Mesenchymal stem cell (in vitro differentiated cells and primary cell): ENCODE measurements at regions not wholly inside any gene's neighbourhood (a gene's known extent, or its start where the extent isn't known, plus 50 kb on each side); places are given as distances from the start of the nearest gene placed in this dataset. TPM values are rescaled to one million over a fixed set of nuclear protein-coding genes. Genes with fewer than 3 reads are reported as not detected.

Experiments
- DNase-seq: peaks from one replicate; pipeline ENCODE4 v3.0.0-alpha.2; 2013
- H2AFZ ChIP-seq: one replicate; pipeline ENCODE4 v1.6.1; 2013; ENCODE audit warnings: low read depth, mild to moderate bottlenecking, control low read depth, inconsistent platforms, low read length, moderate library complexity
- H2AK5ac ChIP-seq: 2 replicates; pipeline ENCODE4 v1.6.1; 2013; ENCODE audit warnings: low read length, moderate library complexity, mild to moderate bottlenecking, inconsistent platforms; ENCODE audit not compliant: severe bottlenecking
- H2BK120ac ChIP-seq: one replicate; pipeline ENCODE4 v1.6.1; 2013; ENCODE audit warnings: low read depth, mild to moderate bottlenecking, inconsistent platforms, low read length, moderate library complexity
- H2BK12ac ChIP-seq, 2 experiments: one replicate each; pipeline ENCODE4 v1.6.1; 2013; ENCODE audit warnings: inconsistent platforms in 2 of 2, low read length in 2 of 2, mild to moderate bottlenecking in 2 of 2, moderate library complexity in 2 of 2, control low read depth in 1 of 2
- H2BK15ac ChIP-seq: one replicate; pipeline ENCODE4 v1.6.1; 2013; ENCODE audit warnings: mild to moderate bottlenecking, low read depth, inconsistent platforms; ENCODE audit not compliant: poor library complexity, severe bottlenecking
- H2BK5ac ChIP-seq: 2 replicates; pipeline ENCODE4 v1.6.1; 2013; ENCODE audit warnings: low read depth, mild to moderate bottlenecking, low read length, control low read depth, inconsistent platforms; ENCODE audit not compliant: poor library complexity, severe bottlenecking
- H3K14ac ChIP-seq, 2 experiments: one replicate each; pipeline ENCODE4 v1.6.1; 2013; ENCODE audit warnings: inconsistent platforms in 2 of 2, low read length in 2 of 2, control low read depth in 1 of 2, mild to moderate bottlenecking in 1 of 2, moderate library complexity in 1 of 2
- H3K18ac ChIP-seq, 2 experiments: one replicate each; pipeline ENCODE4 v1.6.1; 2013; ENCODE audit warnings: inconsistent platforms in 2 of 2, low read length in 2 of 2, control low read depth in 1 of 2, low read depth in 1 of 2, mild to moderate bottlenecking in 1 of 2
- H3K23ac ChIP-seq, 2 experiments: one replicate each; pipeline ENCODE4 v1.6.1; 2013; ENCODE audit warnings: inconsistent platforms in 2 of 2, low read length in 2 of 2, mild to moderate bottlenecking in 2 of 2, moderate library complexity in 2 of 2, control low read depth in 1 of 2
- H3K27ac ChIP-seq: 2 replicates; pipeline ENCODE4 v1.5.1; 2013; ENCODE audit warnings: mild to moderate bottlenecking, moderate library complexity, low read length, control low read depth, inconsistent platforms; ENCODE audit not compliant: poor library complexity, severe bottlenecking
- H3K27me3 ChIP-seq, 2 experiments: 2 replicates each; pipeline versions ENCODE4 v1.6.1 to v1.7.0; 2013; ENCODE audit warnings: low read length in 2 of 2, mild to moderate bottlenecking in 2 of 2, moderate library complexity in 2 of 2, control low read depth in 1 of 2, inconsistent platforms in 1 of 2; ENCODE audit not compliant: control insufficient read depth in 1 of 2, insufficient read depth in 1 of 2
- H3K36me3 ChIP-seq, 2 experiments: 2 replicates each; pipeline versions ENCODE4 v1.6.1 to v1.7.0; 2013; ENCODE audit warnings: low read length in 2 of 2, control low read depth in 1 of 2, inconsistent platforms in 1 of 2, low read depth in 1 of 2, mild to moderate bottlenecking in 1 of 2; ENCODE audit not compliant: insufficient read depth in 2 of 2, control insufficient read depth in 1 of 2
- H3K4ac ChIP-seq, 2 experiments: one replicate each; pipeline ENCODE4 v1.6.1; 2013; ENCODE audit warnings: inconsistent platforms in 2 of 2, low read length in 2 of 2, mild to moderate bottlenecking in 2 of 2, moderate library complexity in 2 of 2, control low read depth in 1 of 2, low read depth in 1 of 2
- H3K4me1 ChIP-seq: 2 replicates; pipeline ENCODE4 v1.6.1; 2013; ENCODE audit warnings: low read depth, low read length, control low read depth; ENCODE audit not compliant: control insufficient read depth, insufficient read depth
- H3K4me2 ChIP-seq: 2 replicates; pipeline ENCODE4 v1.6.1; 2013; ENCODE audit warnings: low read length, mild to moderate bottlenecking, inconsistent platforms; ENCODE audit not compliant: poor library complexity, severe bottlenecking
- H3K4me3 ChIP-seq, 2 experiments: 2 replicates each; pipeline versions ENCODE4 v1.5.1 to v1.7.0; 2013; ENCODE audit warnings: low read length in 2 of 2, mild to moderate bottlenecking in 2 of 2, control low read depth in 1 of 2, low read depth in 1 of 2; ENCODE audit not compliant: insufficient read depth in 1 of 2
- H3K79me1 ChIP-seq: replicated peaks from 2 replicates; pipeline ENCODE4 v1.6.1; 2013; ENCODE audit warnings: mild to moderate bottlenecking, control low read depth, low read length, inconsistent platforms; ENCODE audit not compliant: poor library complexity, severe bottlenecking
- H3K9ac ChIP-seq: 2 replicates; pipeline ENCODE4 v1.7.0; 2013; ENCODE audit warnings: mild to moderate bottlenecking, low read length, moderate library complexity
- H3K9me3 ChIP-seq: 2 replicates; pipeline ENCODE4 v1.7.0; 2013; ENCODE audit warnings: mild to moderate bottlenecking, low read length; ENCODE audit not compliant: control insufficient read depth
- H4K8ac ChIP-seq: one replicate; pipeline ENCODE4 v1.6.1; 2013; ENCODE audit warnings: inconsistent platforms, mild to moderate bottlenecking, low read length, moderate library complexity
- H4K91ac ChIP-seq: one replicate; pipeline ENCODE4 v1.6.1; 2013; ENCODE audit warnings: mild to moderate bottlenecking, low read length, inconsistent platforms
- WGBS: methylation state at CpG from one replicate; pipeline ENCODE4 v1.1.7; 2013; ENCODE audit warnings: mixed read lengths; 5-methylcytosine and 5-hydroxymethylcytosine counted together
- small RNA-seq: library from polyadenylated mRNA; stranded (forward); fragments of <200 nt; extraction: miRNeasy Mini kit (QIAGEN cat#:217004); gene quantifications from one replicate; pipeline ENCODE3, GENCODE V24; 2013; ENCODE audit warnings: low read depth

DNA sequence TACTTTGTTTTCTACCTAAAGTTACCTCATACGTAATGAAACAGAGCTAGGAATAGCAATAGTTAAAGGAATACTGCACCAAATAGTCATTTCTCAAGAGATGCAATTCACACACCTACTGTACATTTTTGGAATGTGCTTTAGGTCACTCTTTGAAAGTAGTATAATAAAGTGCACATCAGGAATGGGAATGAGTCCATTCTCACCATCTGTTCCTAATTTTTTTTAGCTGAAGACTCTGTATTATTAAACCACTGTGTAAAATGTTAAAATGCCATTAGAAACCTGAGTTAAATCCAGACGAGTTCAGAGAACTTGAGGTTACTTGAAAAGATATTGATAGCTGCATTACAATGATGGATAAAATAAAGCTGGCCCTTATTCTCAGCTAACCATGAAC lies 51.9 kb upstream of the EPHA7 start:
- no peak overlapping the region for H3K4me2 ChIP-seq
- no peaks in the 10 kb centered on the region for H3K27me3 ChIP-seq
- H3K27ac ChIP-seq: no peak overlapping the region
- no peaks in the 10 kb centered on the region for H3K36me3 ChIP-seq
- H2AK5ac ChIP-seq: no peak overlapping the region
- H3K18ac ChIP-seq: no peak overlapping the region
- H3K9me3 ChIP-seq: no peaks in the 10 kb centered on the region
- no peak overlapping the region for H2BK15ac ChIP-seq
- H2BK12ac ChIP-seq: no peak overlapping the region
- no peak overlapping the region for H3K14ac ChIP-seq
- no peak overlapping the region for H4K91ac ChIP-seq
- H3K23ac ChIP-seq: no peak overlapping the region
- H3K4me1 ChIP-seq: no peaks in the 10 kb centered on the region
- DNase-seq: no peak
- no peak overlapping the region for H4K8ac ChIP-seq
- no peak overlapping the region for H3K9ac ChIP-seq
- no CpG with 5 or more reads among the region's 2 CpGs for WGBS
- H3K79me1 ChIP-seq: no peaks in the 10 kb centered on the region
- no peak overlapping the region for H2BK120ac ChIP-seq
- no peak overlapping the region for H3K4me3 ChIP-seq
- H2AFZ ChIP-seq: no peak overlapping the region
- H3K4ac ChIP-seq: no peak overlapping the region
- no peak overlapping the region for H2BK5ac ChIP-seq

Small RNA genes in the stretch of these regions (small RNA-seq; reads per million reads assigned to genes)
- not detected for gene AL078595.1
- not detected for gene RF00425
